Limb (tissue), 2 donors: ENCODE measurements at regions not wholly inside any gene's neighbourhood (a gene's known extent, or its start where the extent isn't known, plus 50 kb on each side); places are given as distances from the start of the nearest gene placed in this dataset.
"Not testable (repeated sequence)": the region's sequence is repeated elsewhere in the genome, so short reads cannot be mapped to it uniquely, and the experiment has no call there.

ENCODE experiments used
- DNase-seq, 2 donors: peaks; one replicate each; pipeline ENCODE4 v3.0.0-alpha.2; 2016; ENCODE audit errors: extremely low spot score in 2 of 2

DNA sequence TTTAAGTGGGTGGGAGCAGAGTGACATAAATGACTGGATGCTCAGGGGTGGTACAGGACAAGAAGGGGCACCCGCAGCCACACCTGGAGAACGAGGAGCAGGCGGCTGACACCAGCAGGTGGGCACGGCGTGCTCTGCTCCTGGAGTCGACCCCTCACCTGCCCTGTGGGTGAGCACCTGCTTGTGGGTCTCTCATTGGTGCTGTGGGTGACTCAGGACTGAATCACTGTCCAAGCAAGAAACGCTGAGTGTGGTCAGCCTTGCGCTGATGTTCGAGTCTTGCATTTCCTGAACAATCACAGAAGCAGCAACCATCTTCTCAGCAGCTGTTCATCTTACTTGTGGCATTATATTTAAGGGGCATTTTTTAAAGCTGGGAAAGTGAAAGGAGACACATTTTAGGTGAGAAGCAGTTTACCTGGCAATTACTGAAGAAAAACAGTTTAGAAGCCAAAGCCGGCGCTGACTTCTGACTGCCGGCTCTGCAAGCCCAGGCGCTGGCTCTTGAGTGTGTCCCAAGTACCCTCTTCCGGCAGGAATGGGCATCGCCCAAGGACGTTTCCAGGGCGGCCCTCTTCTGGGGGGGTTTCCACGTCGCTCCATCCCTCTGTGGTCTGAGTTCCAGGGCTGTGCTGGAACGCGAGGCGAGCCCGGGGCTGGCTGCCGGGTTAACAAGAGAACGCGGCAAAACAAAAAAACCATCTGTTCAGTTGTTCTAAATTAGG is 145.2 kb upstream of the PFKP start:
- no peak for DNase-seq

DNA sequence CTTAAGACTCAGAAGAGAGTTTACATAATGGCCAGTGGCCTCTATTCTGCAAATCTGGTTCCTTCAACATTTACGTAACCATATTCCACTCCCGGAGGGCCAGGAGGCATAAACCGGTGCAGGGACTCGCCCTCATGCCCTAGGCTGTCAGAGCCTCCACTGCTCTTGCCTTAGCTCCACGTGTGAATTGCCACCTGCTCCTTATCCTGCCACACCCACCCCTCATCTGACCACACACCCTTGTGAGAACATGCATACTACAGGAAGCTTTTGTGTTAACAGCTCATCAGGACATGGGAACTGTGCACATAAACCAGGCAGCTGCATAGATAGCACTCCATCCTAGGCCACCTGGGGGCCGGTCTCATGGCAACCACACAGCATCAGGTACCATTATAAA is 146.7 kb upstream of the PFKP start:
- DNase-seq: no peak

- DNase-seq: no peak
Observed at GRCh38 chr10:2920168-2920567, 147.2 kb upstream of the PFKP start.

DNA sequence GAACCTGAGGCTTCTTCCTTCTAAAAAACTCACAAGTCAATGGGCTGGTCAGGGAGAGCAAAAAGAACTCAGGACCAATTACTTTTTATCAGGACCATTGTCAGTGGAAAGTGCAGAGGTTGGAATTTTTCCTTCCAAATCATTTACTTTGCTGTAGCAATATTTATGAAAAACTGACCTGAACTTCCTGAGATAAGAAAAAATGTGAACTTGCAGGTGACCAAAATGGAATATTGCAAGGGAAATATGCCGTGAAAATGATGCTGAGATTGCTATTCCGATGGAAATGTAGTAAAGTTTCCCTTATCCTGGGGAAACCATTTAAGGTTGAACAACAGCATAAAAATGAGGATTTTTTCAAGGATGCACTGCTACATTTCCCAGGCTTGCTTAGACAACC is 148.3 kb upstream of the PFKP start:
- no peak for DNase-seq

DNA sequence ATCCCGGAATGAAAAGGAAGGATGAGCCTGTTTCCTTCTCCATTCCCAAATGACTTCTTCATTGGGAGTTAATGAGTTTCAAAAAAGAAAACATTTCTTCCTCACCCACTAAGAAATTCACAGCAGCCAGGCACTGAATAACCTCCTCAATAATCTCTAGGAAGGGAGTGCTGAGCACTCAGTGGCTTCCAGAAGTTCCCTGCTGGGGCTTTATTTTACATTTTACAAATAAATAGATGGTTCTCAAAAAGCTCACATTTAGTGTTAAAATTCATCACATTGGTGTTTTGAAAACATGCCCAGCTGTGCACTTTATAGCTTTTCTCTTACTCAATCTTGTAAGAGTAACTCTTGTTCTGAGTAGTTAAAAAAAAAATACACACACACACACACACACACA is 148.9 kb upstream of the PFKP start:
- DNase-seq: no peak

- DNase-seq: no peak
Observed at GRCh38 chr10:2917926-2918325, 149.4 kb upstream of the PFKP start.

- no peak for DNase-seq
Observed at GRCh38 chr10:2915412-2915811, 151.9 kb upstream of the PFKP start.

DNA sequence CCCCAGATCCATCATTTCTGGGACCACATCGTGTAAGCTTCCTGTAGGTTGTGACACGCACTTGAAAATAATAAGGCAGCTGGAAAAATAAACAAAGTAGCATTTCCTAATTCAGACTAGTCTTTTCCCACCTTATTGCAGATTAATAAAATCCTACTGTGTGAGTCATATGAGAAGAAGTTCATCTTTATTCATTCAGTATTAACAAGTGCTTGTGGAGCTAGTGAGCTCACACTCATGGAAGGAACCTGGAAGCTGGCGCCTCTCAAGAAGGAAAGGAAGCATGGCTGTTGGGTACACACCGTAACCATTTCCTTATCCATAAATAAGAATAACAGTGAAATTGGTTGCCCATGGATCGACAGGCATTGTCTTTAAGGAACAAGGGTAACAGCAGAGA is 152.6 kb upstream of the PFKP start:
- DNase-seq: no peak

DNA sequence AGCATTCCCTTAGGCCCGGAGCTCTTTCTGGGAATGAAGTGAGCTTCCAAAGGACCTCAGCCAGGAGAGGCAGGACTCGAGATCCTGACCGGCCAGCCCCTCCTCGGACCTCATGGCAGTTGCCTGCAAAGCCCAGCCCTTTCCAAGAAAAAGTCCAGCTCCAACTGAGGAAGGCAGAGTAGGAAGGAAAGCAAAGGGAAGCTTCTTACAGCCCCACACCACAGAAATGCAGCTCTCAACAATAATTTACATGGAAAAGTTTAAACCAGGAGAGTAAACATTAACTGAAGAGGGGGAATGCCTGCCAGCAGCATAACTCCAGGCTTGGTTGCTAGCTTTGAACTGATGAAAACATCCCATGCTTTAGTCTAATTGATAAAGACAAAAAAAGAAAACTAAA is 153.9 kb upstream of the PFKP start:
- DNase-seq: no peak

DNA sequence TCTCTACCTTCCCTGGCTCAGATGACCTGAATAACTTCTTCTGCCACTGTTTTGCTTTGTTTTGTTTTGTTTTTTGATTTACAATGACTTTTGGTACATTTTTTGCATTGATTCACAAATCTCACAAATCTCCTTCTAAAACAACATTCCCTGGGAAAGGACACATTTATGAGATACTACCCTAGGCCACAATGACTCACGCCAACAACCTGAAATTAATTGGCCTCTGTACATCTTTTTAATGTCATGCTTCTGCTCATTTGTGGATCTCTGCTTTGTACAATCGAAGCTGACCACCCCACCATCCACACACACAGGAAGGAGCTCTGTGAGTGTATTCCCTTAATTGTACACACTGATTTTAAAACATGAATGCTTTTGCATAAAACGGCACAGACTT is 156.7 kb upstream of the PFKP start:
- DNase-seq: no peak

- no peak for DNase-seq
Observed at GRCh38 chr10:2909921-2910320, 157.4 kb upstream of the PFKP start.

DNA sequence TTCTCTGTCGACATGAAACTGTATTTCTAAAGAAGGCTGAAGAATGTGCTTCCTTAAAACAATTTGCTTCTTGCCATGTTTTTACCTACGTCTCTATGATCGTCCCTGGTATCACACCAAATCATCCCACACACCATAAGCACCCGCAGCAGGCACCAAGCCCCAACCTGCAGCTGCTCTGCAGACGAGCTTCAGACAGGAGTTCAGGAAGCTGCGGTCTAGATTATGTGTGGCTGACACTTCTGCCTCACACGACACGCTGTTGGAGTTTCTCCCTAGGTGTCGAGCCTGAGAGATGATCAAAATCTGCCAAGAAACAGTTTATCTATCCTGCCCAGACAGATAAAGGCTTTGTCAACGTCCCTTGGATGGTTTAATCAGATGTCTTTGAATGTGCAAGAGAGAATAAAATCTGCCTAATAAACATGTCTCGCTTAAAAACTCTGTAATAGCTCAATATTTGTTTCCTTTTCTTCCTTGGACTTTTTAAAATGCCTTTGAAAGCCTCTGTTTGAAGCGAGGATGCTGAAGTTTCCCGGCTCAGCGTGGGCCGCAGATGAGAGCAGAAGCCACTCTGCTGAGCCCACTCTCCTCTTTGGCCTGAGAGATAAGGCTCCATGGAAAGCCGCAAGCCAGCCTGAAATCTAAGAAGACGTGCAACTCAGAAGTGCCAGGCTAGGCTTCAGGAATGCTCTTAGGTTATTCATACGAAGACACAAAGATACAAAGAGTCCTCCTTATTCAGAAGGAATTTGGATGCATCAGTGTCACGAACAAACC is 158.3 kb upstream of the PFKP start:
- DNase-seq: no peak

- no peak for DNase-seq
Observed at GRCh38 chr10:2906974-2907373, 160.4 kb upstream of the PFKP start.

- no peak for DNase-seq
Observed at GRCh38 chr10:2905851-2906250, 161.5 kb upstream of the PFKP start.

DNA sequence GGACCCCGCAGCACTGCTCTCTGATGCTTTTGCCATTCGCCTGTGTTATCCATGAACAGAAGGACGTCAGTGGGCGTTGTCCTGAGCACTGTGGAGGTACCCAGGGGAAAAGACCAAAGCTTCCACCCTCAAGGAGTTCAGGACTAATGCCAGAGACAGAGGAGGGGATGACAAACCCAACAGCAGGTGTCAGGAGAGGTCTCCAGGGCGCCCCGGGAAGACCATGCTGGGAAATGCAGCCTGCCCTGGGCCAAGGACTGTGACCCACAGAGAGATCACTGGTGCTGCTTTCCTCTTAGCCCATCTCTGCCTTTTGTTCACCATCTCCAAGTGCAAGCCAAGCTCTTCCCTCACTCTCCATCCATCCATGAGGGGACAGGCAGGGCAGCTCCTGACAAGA is 166.8 kb upstream of the PFKP start:
- no peak for DNase-seq

- no peak for DNase-seq
Observed at GRCh38 chr10:2899246-2899951, 167.9 kb upstream of the PFKP start.

DNA sequence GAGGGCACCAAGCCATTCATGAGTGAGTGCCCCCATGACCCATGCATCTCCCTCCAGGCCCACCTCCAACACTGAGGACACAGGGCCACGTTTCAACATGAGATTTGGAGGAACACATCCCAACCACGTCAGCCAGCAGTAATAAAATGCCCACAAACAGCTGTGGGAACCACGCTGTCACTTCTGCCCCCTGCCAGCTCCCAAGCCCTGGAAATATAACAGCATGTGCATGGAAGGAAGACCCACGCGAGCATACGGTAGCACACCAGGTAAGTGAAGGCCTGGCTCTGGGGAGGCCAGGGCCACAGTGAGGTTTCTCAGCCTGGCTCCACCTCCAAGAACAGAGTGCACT is 168.9 kb upstream of the PFKP start:
- no peak for DNase-seq

GRCh38 chr10:2897619-2898508 is 169.5 kb upstream of the PFKP start:
- no peak for DNase-seq

- DNase-seq: not testable (repeated sequence)
Observed at GRCh38 chr10:2896334-2896733, 171.0 kb upstream of the PFKP start.

- DNase-seq: no peak
Observed at GRCh38 chr10:2895594-2896196, 171.7 kb upstream of the PFKP start.

DNA sequence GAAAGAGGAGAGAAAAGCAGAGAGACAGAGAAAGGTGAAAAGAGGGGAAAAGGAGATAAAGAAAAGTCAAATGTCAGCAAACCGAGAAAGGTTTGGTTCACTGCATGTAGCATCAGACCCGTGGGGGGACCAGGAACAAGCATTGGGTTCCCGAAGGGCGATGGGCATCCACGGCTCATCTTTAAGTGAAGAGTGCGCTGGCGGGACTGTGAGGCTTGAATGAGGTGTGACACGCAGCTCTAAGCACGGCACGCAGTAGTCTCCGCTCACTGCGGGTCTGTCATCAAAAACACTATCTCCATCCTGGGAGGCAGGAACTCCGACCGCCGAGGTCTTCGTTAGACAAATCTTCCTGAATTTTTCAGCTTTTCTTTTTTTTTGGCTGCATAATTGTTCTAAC is 173.4 kb upstream of the PFKP start:
- no peak for DNase-seq
